Mesendoderm (in vitro differentiated cells): ENCODE measurements at regions not wholly inside any gene's neighbourhood (a gene's known extent, or its start where the extent isn't known, plus 50 kb on each side); places are given as distances from the start of the nearest gene placed in this dataset.
"Not testable (repeated sequence)": the region's sequence is repeated elsewhere in the genome, so short reads cannot be mapped to it uniquely, and the experiment has no call there.

Experiments
- DNase-seq: peaks from one replicate; pipeline ENCODE4 v3.0.0; 2013
- H2AK5ac ChIP-seq: 2 replicates; pipeline ENCODE4 v1.6.1; 2013; ENCODE audit warnings: low read length, inconsistent platforms
- H2BK120ac ChIP-seq: 2 replicates; pipeline ENCODE4 v1.6.1; 2013; ENCODE audit warnings: low read depth, mild to moderate bottlenecking, low read length, moderate library complexity, mixed read lengths
- H2BK15ac ChIP-seq: replicated peaks from 2 replicates; pipeline ENCODE4 v1.6.1; 2013; ENCODE audit warnings: low read depth, mild to moderate bottlenecking, moderate library complexity
- H2BK5ac ChIP-seq: 2 replicates; pipeline ENCODE4 v1.6.1; 2013; ENCODE audit warnings: low read length, inconsistent platforms
- H3K18ac ChIP-seq: 2 replicates; pipeline ENCODE4 v1.6.1; 2013; ENCODE audit warnings: mild to moderate bottlenecking, low read length, mixed read lengths
- H3K23ac ChIP-seq: one replicate; pipeline ENCODE4 v1.6.1; 2013; ENCODE audit warnings: low read length
- H3K27ac ChIP-seq: 2 replicates; pipeline ENCODE4 v1.5.1; 2013; ENCODE audit warnings: low read depth, mild to moderate bottlenecking, inconsistent platforms, low read length, moderate library complexity
- H3K27me3 ChIP-seq: 2 replicates; pipeline ENCODE4 v1.6.1; 2013; ENCODE audit warnings: low read length, control low read depth, mild to moderate bottlenecking, inconsistent platforms; ENCODE audit not compliant: insufficient read depth, poor library complexity
- H3K36me3 ChIP-seq: 2 replicates; pipeline ENCODE4 v1.6.1; 2013; ENCODE audit warnings: low read length, inconsistent platforms; ENCODE audit not compliant: control insufficient read depth, insufficient read depth
- H3K4ac ChIP-seq: one replicate; pipeline ENCODE4 v1.6.1; 2013; ENCODE audit warnings: low read depth, mild to moderate bottlenecking, low read length, moderate library complexity
- H3K4me1 ChIP-seq: 2 replicates; pipeline ENCODE4 v1.6.1; 2013; ENCODE audit warnings: low read depth, low read length, inconsistent platforms; ENCODE audit not compliant: control insufficient read depth
- H3K4me2 ChIP-seq: 2 replicates; pipeline ENCODE4 v1.6.1; 2013; ENCODE audit warnings: low read length
- H3K4me3 ChIP-seq: 2 replicates; pipeline ENCODE4 v1.5.1; 2013; ENCODE audit warnings: mild to moderate bottlenecking, low read length
- H3K56ac ChIP-seq: one replicate; pipeline ENCODE4 v1.6.1; 2013; ENCODE audit warnings: low read length
- H3K79me1 ChIP-seq: 2 replicates; pipeline ENCODE4 v1.6.1; 2013; ENCODE audit warnings: low read length, inconsistent platforms
- H3K79me2 ChIP-seq: 2 replicates; pipeline ENCODE4 v1.6.1; 2013; ENCODE audit warnings: mild to moderate bottlenecking, low read length; ENCODE audit not compliant: control insufficient read depth, insufficient read depth
- H3K9ac ChIP-seq: 2 replicates; pipeline ENCODE4 v1.6.1; 2013; ENCODE audit warnings: low read length, inconsistent platforms
- H4K5ac ChIP-seq: one replicate; pipeline ENCODE4 v1.6.1; 2013; ENCODE audit warnings: low read length
- H4K8ac ChIP-seq: one replicate; pipeline ENCODE4 v1.6.1; 2013; ENCODE audit warnings: low read depth, mild to moderate bottlenecking, control low read depth, low read length, moderate library complexity
- WGBS: extraction: QIAGEN DNeasy Blood & Tissue Kit; methylation state at CpG from one replicate; pipeline ENCODE4 v1.1.7; 2013; ENCODE audit warnings: low lambda C conversion rate, missing lambda C conversion rate; ENCODE audit not compliant: insufficient coverage; ENCODE audit errors: extremely low coverage; 5-methylcytosine and 5-hydroxymethylcytosine counted together

DNA sequence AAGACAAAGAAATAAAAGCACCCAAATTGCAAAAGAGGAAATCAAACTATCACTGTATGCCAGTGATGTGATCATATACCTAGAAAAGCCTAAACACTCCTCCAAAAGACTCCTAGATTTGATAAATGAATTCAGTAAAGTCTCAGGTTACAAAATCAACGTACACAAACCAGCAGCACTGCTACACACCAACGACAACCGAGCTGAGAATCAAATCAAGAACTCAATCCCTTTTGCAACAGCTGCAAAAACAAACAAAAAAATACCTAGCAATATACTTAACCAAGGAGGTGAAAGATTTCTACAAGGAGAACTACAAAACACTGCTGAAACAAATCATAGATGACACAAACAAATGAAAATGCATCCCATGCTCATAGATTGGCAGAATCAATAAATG, 92.1 kb upstream of the PALMD start:
- not testable (repeated sequence) for H2BK15ac ChIP-seq, H3K79me1 ChIP-seq, H4K8ac ChIP-seq, H2BK5ac ChIP-seq, H3K27me3 ChIP-seq, DNase-seq, H3K56ac ChIP-seq, H2AK5ac ChIP-seq, H3K18ac ChIP-seq, H2BK120ac ChIP-seq, H3K4me2 ChIP-seq, H3K4me3 ChIP-seq, H3K4ac ChIP-seq, H3K79me2 ChIP-seq, H3K23ac ChIP-seq, H3K27ac ChIP-seq, H3K9ac ChIP-seq, H4K5ac ChIP-seq, H3K4me1 ChIP-seq, H3K36me3 ChIP-seq
- no CpG with 5 or more reads among the region's 3 CpGs for WGBS

DNA sequence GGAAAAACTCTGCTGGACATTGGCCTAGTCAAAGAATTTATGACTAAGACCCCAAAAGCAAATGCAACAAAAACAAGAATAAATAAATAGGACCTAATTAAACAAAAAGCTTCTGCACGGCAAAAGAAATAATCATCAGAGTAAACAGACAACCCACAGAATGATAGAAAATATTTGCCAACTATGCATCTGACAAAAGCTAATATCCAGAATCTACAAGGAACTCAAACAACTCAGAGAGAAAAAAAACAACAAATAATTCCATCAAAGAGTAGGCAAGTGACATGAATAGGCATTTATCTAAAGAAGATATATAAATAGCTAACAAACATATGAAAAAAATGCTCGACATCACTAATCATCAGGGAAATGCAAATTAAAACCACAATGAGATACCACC, 91.2 kb upstream of the PALMD start:
- no peak overlapping the region for H3K4ac ChIP-seq
- H2BK120ac ChIP-seq, result no peak overlapping the region
- no peak overlapping the region for H3K4me2 ChIP-seq
- H3K79me2 ChIP-seq, result no peaks in the 10 kb centered on the region
- no CpG with 5 or more reads among the region's 2 CpGs for WGBS
- no peak for DNase-seq
- H2BK15ac ChIP-seq, result no peak overlapping the region
- no peaks in the 10 kb centered on the region for H3K27me3 ChIP-seq
- H3K4me3 ChIP-seq, result no peak overlapping the region
- no peak overlapping the region for H4K8ac ChIP-seq
- H3K27ac ChIP-seq, result no peak overlapping the region
- H3K56ac ChIP-seq, result no peak overlapping the region
- no peak overlapping the region for H2BK5ac ChIP-seq
- no peak overlapping the region for H4K5ac ChIP-seq
- no peaks in the 10 kb centered on the region for H3K4me1 ChIP-seq
- no peak overlapping the region for H3K9ac ChIP-seq
- H2AK5ac ChIP-seq, result no peak overlapping the region
- H3K36me3 ChIP-seq, result no peaks in the 10 kb centered on the region
- no peak overlapping the region for H3K23ac ChIP-seq
- H3K18ac ChIP-seq, result no peak overlapping the region
- H3K79me1 ChIP-seq, result no peaks in the 10 kb centered on the region

DNA sequence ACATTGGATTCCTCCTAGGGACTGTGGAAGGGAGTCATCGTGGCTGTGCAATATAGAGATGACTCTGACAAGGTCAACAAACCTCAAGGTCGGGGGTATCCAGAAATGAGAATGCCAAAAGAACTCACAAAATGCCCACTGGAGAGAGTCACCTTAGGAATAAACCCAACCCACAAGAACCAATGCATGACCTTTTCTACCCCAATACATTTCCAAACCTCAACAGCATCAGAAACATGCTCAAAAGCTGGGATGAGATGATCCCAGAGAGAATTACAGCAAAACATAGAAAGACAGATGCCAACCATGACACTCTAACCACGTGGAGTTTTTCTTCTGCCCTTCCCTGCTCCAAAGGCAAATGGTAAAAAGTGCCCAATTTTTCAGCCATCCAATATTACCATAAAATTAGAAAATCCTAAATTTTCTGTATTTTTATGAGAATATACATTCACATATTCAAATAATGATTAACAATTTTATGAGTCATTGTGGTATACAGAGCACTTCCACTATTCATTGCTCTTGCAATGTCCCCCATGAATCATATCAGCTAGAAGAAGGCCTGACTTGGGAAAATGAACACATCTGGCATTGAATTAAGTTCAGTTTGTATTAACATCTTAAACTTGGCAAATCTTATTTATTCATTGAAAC, 88.2 kb upstream of the PALMD start:
- Histone ChIP-seq H3K9ac (no peak overlapping the region), H4K8ac (no peak overlapping the region), H2BK15ac (no peak overlapping the region), H3K4me1 (no peaks in the 10 kb centered on the region), H4K5ac (no peak overlapping the region), H3K18ac (no peak overlapping the region), H3K4me2 (no peak overlapping the region), H3K79me2 (no peaks in the 10 kb centered on the region), H3K56ac (no peak overlapping the region), H3K79me1 (no peaks in the 10 kb centered on the region), H2BK5ac (no peak overlapping the region), H3K23ac (no peak overlapping the region), H3K4me3 (no peak overlapping the region), H3K27ac (no peak overlapping the region), H3K4ac (no peak overlapping the region), H3K36me3 (no peaks in the 10 kb centered on the region), H2AK5ac (no peak overlapping the region), H2BK120ac (no peak overlapping the region), H3K27me3 (no peaks in the 10 kb centered on the region)
- no peak for DNase-seq
- no CpG with 5 or more reads among the region's 3 CpGs for WGBS

DNA sequence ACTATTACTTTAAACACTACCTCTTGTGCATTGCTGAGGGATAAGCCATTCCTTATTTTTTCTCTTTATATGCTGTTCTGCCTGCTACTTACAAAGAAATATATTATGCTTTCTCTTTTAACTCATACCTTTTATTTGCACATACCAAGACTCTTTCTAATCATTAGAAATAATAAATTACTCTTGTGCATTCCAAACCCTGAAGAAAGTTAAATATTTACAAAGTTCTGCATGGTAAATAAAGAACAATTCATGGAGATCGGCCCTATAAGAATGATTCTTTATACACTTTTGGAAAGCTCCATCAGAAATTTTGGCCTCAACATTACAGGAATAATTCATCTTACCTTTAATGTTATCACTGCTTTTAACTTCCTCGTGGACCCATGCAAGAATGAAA, 86.7 kb upstream of the PALMD start:
- Histone ChIP-seq H3K4me2 (no peak overlapping the region), H3K79me2 (no peaks in the 10 kb centered on the region), H4K8ac (no peak overlapping the region), H3K4ac (no peak overlapping the region), H4K5ac (no peak overlapping the region), H3K4me1 (no peaks in the 10 kb centered on the region), H3K18ac (no peak overlapping the region), H3K27me3 (no peaks in the 10 kb centered on the region), H3K4me3 (no peak overlapping the region), H3K79me1 (no peaks in the 10 kb centered on the region), H3K36me3 (no peaks in the 10 kb centered on the region), H2AK5ac (no peak overlapping the region), H3K23ac (no peak overlapping the region), H3K27ac (no peak overlapping the region), H2BK15ac (no peak overlapping the region), H2BK5ac (no peak overlapping the region), H3K9ac (no peak overlapping the region), H3K56ac (no peak overlapping the region), H2BK120ac (no peak overlapping the region)
- WGBS, result no CpG with 5 or more reads among the region's 2 CpGs
- DNase-seq, result no peak

DNA sequence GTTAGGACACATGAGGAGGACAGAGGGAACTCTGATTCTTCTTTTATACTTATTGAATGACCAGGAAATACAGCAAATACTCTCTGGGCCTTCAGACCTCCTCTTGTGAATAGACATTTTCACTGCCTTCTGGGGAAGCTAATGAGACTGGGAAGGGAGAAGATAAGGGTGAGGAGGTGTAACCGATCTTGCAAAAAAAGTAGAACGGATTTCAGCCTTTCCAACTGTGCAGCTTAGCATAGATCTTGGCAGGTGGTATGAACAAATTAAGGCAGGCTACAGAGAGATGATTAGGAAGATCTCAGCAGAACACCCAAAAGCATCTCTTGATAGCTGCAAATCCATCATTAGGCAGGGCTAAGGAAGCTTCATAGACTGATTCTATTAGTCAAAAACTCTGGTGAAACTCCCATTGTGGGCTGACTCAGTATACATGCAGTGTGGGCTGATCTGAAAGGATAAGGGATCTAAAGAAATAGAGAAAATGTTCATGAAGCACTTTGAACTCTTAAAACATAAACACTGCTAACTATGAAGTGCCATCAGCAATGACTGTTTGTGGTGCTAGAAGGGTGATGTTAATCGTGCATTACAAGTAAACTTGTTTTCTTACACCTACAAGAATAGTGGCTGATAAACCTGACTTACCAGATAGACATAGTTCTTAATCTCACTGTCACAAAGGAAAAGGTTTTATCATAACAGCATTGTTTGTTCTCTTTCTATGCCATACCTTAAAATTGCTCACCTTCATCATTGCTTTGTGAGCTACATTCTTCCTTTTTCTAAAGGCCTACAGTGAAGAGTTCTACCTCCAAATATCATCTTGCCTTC, 85.5 kb upstream of the PALMD start:
- no peak overlapping the region for H3K23ac ChIP-seq
- no peak overlapping the region for H3K4ac ChIP-seq
- H3K36me3 ChIP-seq, result no peaks in the 10 kb centered on the region
- H3K9ac ChIP-seq, result no peak overlapping the region
- no peaks in the 10 kb centered on the region for H3K4me1 ChIP-seq
- H3K27me3 ChIP-seq, result no peaks in the 10 kb centered on the region
- no peak overlapping the region for H3K4me3 ChIP-seq
- H3K4me2 ChIP-seq, result no peak overlapping the region
- no peak overlapping the region for H2BK5ac ChIP-seq
- no peak overlapping the region for H3K56ac ChIP-seq
- H2BK120ac ChIP-seq, result no peak overlapping the region
- WGBS, result no CpG with 5 or more reads among the region's 3 CpGs
- DNase-seq, result peak; percentile 70
- no peak overlapping the region for H3K27ac ChIP-seq
- no peak overlapping the region for H2BK15ac ChIP-seq
- H4K5ac ChIP-seq, result no peak overlapping the region
- no peak overlapping the region for H2AK5ac ChIP-seq
- H3K79me2 ChIP-seq, result no peaks in the 10 kb centered on the region
- no peak overlapping the region for H3K18ac ChIP-seq
- H3K79me1 ChIP-seq, result no peaks in the 10 kb centered on the region
- no peak overlapping the region for H4K8ac ChIP-seq
